ENCODE measurements at regions not wholly inside any gene's neighbourhood (a gene's known extent, or its start where the extent isn't known, plus 50 kb on each side); places are given as distances from the start of the nearest gene placed in this dataset.

- SMC1A ChIA-PET (ENCODE audit: uncharacterized antibody, unreplicated experiment) = no interaction called here
- WGBS (ENCODE audit: insufficient coverage, insufficient replicate concordance, low lambda C conversion rate, missing lambda C conversion rate) = 11% methylated on average over 4 of the region's 4 CpGs
These were observed 207.8 kb downstream of the RAMP3 start for GRCh38 chr7:45365341-45365740.

GRCh38 chr7:45366475-45366874 lies 207.7 kb upstream of the ADCY1 start:
- Histone ChIP-seq H3K27ac (ENCODE audit: control insufficient read depth, insufficient read depth) (no peak overlapping the region), H4K20me1 (ENCODE audit: control insufficient read depth, insufficient read depth) (no peaks in the 10 kb centered on the region), H3K9me3 (replicated peaks; ENCODE audit: control insufficient read depth, insufficient read depth, low read length) (no peaks in the 10 kb centered on the region), H3K27me3 (replicated peaks in 1 of 2; ENCODE audit: control insufficient read depth in 2 of 2, insufficient read depth in 2 of 2, low read length in 1 of 2) (peaks cover 0 to 3% of the 10 kb centered on the region in 2 experiments; a peak in 2 of 4 replicates), H2AFZ (ENCODE audit: control insufficient read depth, low read depth, low read length) (no peak overlapping the region), H3K4me2 (ENCODE audit: control insufficient read depth, insufficient read depth) (no peak overlapping the region), H3K79me2 (ENCODE audit: control insufficient read depth, insufficient read depth, low read length) (no peaks in the 10 kb centered on the region), H3K9ac (ENCODE audit: control insufficient read depth, insufficient read depth, low read length) (no peak overlapping the region), H3K4me3 (no peak overlapping the region), H3K4me1 (ENCODE audit: control insufficient read depth, insufficient read depth, low read length) (no peaks in the 10 kb centered on the region), H3K36me3 (ENCODE audit: control insufficient read depth in 2 of 2, insufficient read depth in 2 of 2, low read length in 1 of 2) (no peaks in the 10 kb centered on the region)
- ChIA-PET CTCF (no interaction called here), SMC1A (ENCODE audit: uncharacterized antibody, unreplicated experiment) (no interaction called here), POLR2A (no interaction called here), RAD21 (ENCODE audit: unreplicated experiment) (no interaction called here)
- intact Hi-C loops (cut with micrococcal nuclease; ENCODE audit: unreplicated experiment) = no loop called here
- TF ChIP-seq ZBTB33 (IDR thresholded peaks at IDR 0.05) (no peak), NR2C2 (IDR thresholded peaks at IDR 0.05; ENCODE audit: borderline replicate concordance, control insufficient read depth, insufficient read length, low read depth) (peak; percentile 12), POU2F2 (IDR thresholded peaks at IDR 0.05; ENCODE audit: borderline replicate concordance, low read depth, low read length) (no peak), NFIC (IDR thresholded peaks at IDR 0.05; ENCODE audit: low read depth, low read length) (no peak)
- BruUV-seq (replicated peaks) = no TSS peak
- DNase-seq (ENCODE audit: low read depth, low spot score) = no peak
- no peak for FAIRE-seq
- in situ Hi-C loops (cut with MboI) = no loop called here
- no peak for ATAC-seq
- 43% methylated on average over 3 of the region's 3 CpGs for WGBS (ENCODE audit: insufficient coverage, insufficient replicate concordance, low lambda C conversion rate, missing lambda C conversion rate)

More at GRCh38 chr7:45365341-45365740, 207.8 kb downstream of the RAMP3 start:
- H2AFZ ChIP-seq (ENCODE audit: control insufficient read depth, low read depth, low read length) = no peak overlapping the region
- H3K36me3 ChIP-seq (ENCODE audit: control insufficient read depth in 2 of 2, insufficient read depth in 2 of 2, low read length in 1 of 2) = no peaks in the 10 kb centered on the region
- H4K20me1 ChIP-seq (ENCODE audit: control insufficient read depth, insufficient read depth) = no peaks in the 10 kb centered on the region
- no peak for FAIRE-seq
- no peak overlapping the region for H3K27ac ChIP-seq (ENCODE audit: control insufficient read depth, insufficient read depth)
- DNase-seq (ENCODE audit: low read depth, low spot score) = no peak
- no peaks in the 10 kb centered on the region for H3K9me3 ChIP-seq (replicated peaks; ENCODE audit: control insufficient read depth, insufficient read depth, low read length)
- TF ChIP-seq EGR1 (IDR thresholded peaks at IDR 0.05; ENCODE audit: borderline replicate concordance in 1 of 2, low read depth in 2 of 2, low read length in 2 of 2) (no peak), NR2C2 (IDR thresholded peaks at IDR 0.05; ENCODE audit: borderline replicate concordance, control insufficient read depth, insufficient read length, low read depth) (no peak), ETV6 (conservative IDR thresholded peaks at IDR 0.05 in 1 of 2, IDR thresholded peaks at IDR 0.05 in 1 of 2; ENCODE audit: borderline replicate concordance in 1 of 2, low read depth in 1 of 2) (no peak), MEF2B (IDR thresholded peaks at IDR 0.05; ENCODE audit: partially characterized antibody, poor library complexity, severe bottlenecking) (no peak), CBX5 (IDR thresholded peaks at IDR 0.05; ENCODE audit: low read depth) (no peak), STAT3 (IDR thresholded peaks at IDR 0.05; ENCODE audit: low read depth, low read length) (no peak), NFYA (IDR thresholded peaks at IDR 0.05; ENCODE audit: borderline replicate concordance, low read depth, low read length) (no peak)
- H3K9ac ChIP-seq (ENCODE audit: control insufficient read depth, insufficient read depth, low read length) = no peak overlapping the region
- no peak overlapping the region for H3K4me3 ChIP-seq
- intact Hi-C loops (cut with micrococcal nuclease; ENCODE audit: unreplicated experiment) = no loop called here
- ChIA-PET RAD21 (ENCODE audit: unreplicated experiment) (no interaction called here), CTCF (no interaction called here), POLR2A (no interaction called here)
- no peaks in the 10 kb centered on the region for H3K79me2 ChIP-seq (ENCODE audit: control insufficient read depth, insufficient read depth, low read length)
- H3K4me2 ChIP-seq (ENCODE audit: control insufficient read depth, insufficient read depth) = no peak overlapping the region
- H3K27me3 ChIP-seq (replicated peaks in 1 of 2; ENCODE audit: control insufficient read depth in 2 of 2, insufficient read depth in 2 of 2, low read length in 1 of 2) = peaks cover 0 to 3% of the 10 kb centered on the region in 2 experiments; a peak in 2 of 4 replicates
- no peaks in the 10 kb centered on the region for H3K4me1 ChIP-seq (ENCODE audit: control insufficient read depth, insufficient read depth, low read length)
- ATAC-seq = no peak
- no TSS peak for BruUV-seq (replicated peaks)
- in situ Hi-C loops (cut with MboI) = no loop called here

Measured in GM12878 (cell line).